Kidney (tissue), 13 donors: ENCODE measurements at regions not wholly inside any gene's neighbourhood (a gene's known extent, or its start where the extent isn't known, plus 50 kb on each side); places are given as distances from the start of the nearest gene placed in this dataset.

ENCODE experiments used
- DNase-seq, 5 donors: peaks; one replicate each; pipeline ENCODE4 v3.0.0-alpha.2; 2013 to 2020
- FAIRE-seq: peaks from 2 replicates; lab custom pipeline; 2012; peaks lifted over from hg19 to GRCh38; lab: Jason Lieb, UNC
- H3K27ac ChIP-seq, 2 donors: one replicate each; pipeline ENCODE4 v1.7.0; 2013; ENCODE audit warnings: low read depth in 2 of 2, low read length in 2 of 2, inconsistent platforms in 1 of 2
- H3K27me3 ChIP-seq: one replicate; pipeline ENCODE4 v1.7.1; 2013; ENCODE audit warnings: low read length, inconsistent platforms; ENCODE audit not compliant: control insufficient read depth, insufficient read depth
- H3K36me3 ChIP-seq, 3 donors: one replicate each; pipeline versions ENCODE4 v1.7.0 to v1.7.1; 2013; ENCODE audit warnings: low read length in 3 of 3, control low read depth in 1 of 3, inconsistent platforms in 1 of 3; ENCODE audit not compliant: insufficient read depth in 3 of 3, control insufficient read depth in 2 of 3
- H3K4me1 ChIP-seq, 3 donors: one replicate each; pipeline versions ENCODE4 v1.7.0 to v1.7.1; 2013; ENCODE audit warnings: low read length in 3 of 3, inconsistent platforms in 1 of 3, low read depth in 1 of 3; ENCODE audit not compliant: control insufficient read depth in 2 of 3, insufficient read depth in 2 of 3
- H3K4me3 ChIP-seq, 3 donors: one replicate each; pipeline versions ENCODE4 v1.7.0 to v1.8.1; 2013; ENCODE audit warnings: low read length in 3 of 3, control low read depth in 1 of 3, inconsistent platforms in 1 of 3
- H3K9ac ChIP-seq, 3 donors: one replicate each; pipeline versions ENCODE4 v1.7.0 to v1.7.1; 2013; ENCODE audit warnings: low read length in 3 of 3, control low read depth in 1 of 3, inconsistent platforms in 1 of 3
- H3K9me3 ChIP-seq, 3 donors: one replicate each; pipeline versions ENCODE4 v1.7.0 to v1.7.1; 2013; ENCODE audit warnings: low read length in 3 of 3, control low read depth in 1 of 3, inconsistent platforms in 1 of 3; ENCODE audit not compliant: control insufficient read depth in 2 of 3, insufficient read depth in 1 of 3
- CTCF ChIP-seq: IDR thresholded peaks from 3 replicates; pipeline ENCODE4 v1.5.1; 2012; ENCODE audit warnings: mild to moderate bottlenecking, moderate library complexity, borderline replicate concordance; ENCODE audit not compliant: insufficient read depth; ENCODE audit errors: extremely low read depth
- intact Hi-C: fragments of 100-400 bp; cut with DNase I; formaldehyde crosslinking; loops from one replicate; pipeline ENCODE4 v1.11.1; 2022
- donor health status: control.
- donor health status: control.
- donor health status: control.
- donor health status: control.
- donor health status: control.
- donor health status: DM: yes; HTN: yes; CAD: no.
- donor health status: Normal renal cell carcinoma (clear cell type).

GRCh38 chr7:91512958-91513357 is 248.7 kb downstream of the FZD1 start:
- no peak for TF ChIP-seq CTCF
- Histone ChIP-seq H3K27me3 (no peaks in the 10 kb centered on the region), H3K4me1 (no peaks in the 10 kb centered on the region), H3K9me3 (no peaks in the 10 kb centered on the region), H3K36me3 (no peaks in the 10 kb centered on the region), H3K27ac (no peak overlapping the region), H3K9ac (no peak overlapping the region), H3K4me3 (no peak overlapping the region)
- intact Hi-C loops: no loop called here
- DNase-seq (no peak), FAIRE-seq (no peak)

GRCh38 chr7:91514591-91514990 is 250.4 kb downstream of the FZD1 start:
- FAIRE-seq (no peak), DNase-seq (no peak)
- H3K27ac ChIP-seq: no peak overlapping the region
- H3K4me3 ChIP-seq: no peak overlapping the region
- no peak for TF ChIP-seq CTCF
- H3K36me3 ChIP-seq: no peaks in the 10 kb centered on the region
- intact Hi-C loops: no loop called here
- H3K9ac ChIP-seq: no peak overlapping the region
- H3K4me1 ChIP-seq: no peaks in the 10 kb centered on the region
- no peaks in the 10 kb centered on the region for H3K27me3 ChIP-seq
- H3K9me3 ChIP-seq: no peaks in the 10 kb centered on the region

- no peaks in the 10 kb centered on the region for H3K36me3 ChIP-seq
- FAIRE-seq (no peak), DNase-seq (no peak)
- no peaks in the 10 kb centered on the region for H3K9me3 ChIP-seq
- H3K27ac ChIP-seq: no peak overlapping the region
- TF ChIP-seq CTCF: no peak
- H3K4me3 ChIP-seq: no peak overlapping the region
- intact Hi-C loops: no loop called here
- no peaks in the 10 kb centered on the region for H3K27me3 ChIP-seq
- no peaks in the 10 kb centered on the region for H3K4me1 ChIP-seq
- H3K9ac ChIP-seq: no peak overlapping the region
Measured at GRCh38 chr7:91515961-91516360, 251.7 kb downstream of the FZD1 start.

GRCh38 chr7:91517201-91517785 is 253.1 kb downstream of the FZD1 start:
- Histone ChIP-seq H3K36me3 (no peaks in the 10 kb centered on the region), H3K9me3 (no peaks in the 10 kb centered on the region), H3K27me3 (no peaks in the 10 kb centered on the region), H3K9ac (no peak overlapping the region), H3K27ac (no peak overlapping the region), H3K4me1 (no peaks in the 10 kb centered on the region), H3K4me3 (no peak overlapping the region)
- no peak for TF ChIP-seq CTCF
- no peak for FAIRE-seq
- peak in 2 of 5 donors; percentile 20 to 43 for DNase-seq
- intact Hi-C loops: no loop called here
